OCI-LY7 (cell line): ENCODE measurements at regions not wholly inside any gene's neighbourhood (a gene's known extent, or its start where the extent isn't known, plus 50 kb on each side); places are given as distances from the start of the nearest gene placed in this dataset.

Experiments used
- EZH2phosphoT487 ChIP-seq: fragments of 200-600 bp; sonication (generic); IDR thresholded peaks from 2 replicates; pipeline ENCODE4 v1.6.1; 2018; ENCODE audit warnings: low read depth, borderline replicate concordance, mild to moderate bottlenecking, mixed run types, antibody characterized with exemption, low read length, moderate library complexity, mixed read lengths
- TF ChIP-seq, protein P1 (sequence below): fragments of 200-600 bp; sonication (generic); conservative IDR thresholded peaks from 2 replicates; pipeline ENCODE4 v1.5.1; 2014; ENCODE audit warnings: mild to moderate bottlenecking, antibody characterized with exemption, low read length, moderate library complexity, mixed read lengths

DNA sequence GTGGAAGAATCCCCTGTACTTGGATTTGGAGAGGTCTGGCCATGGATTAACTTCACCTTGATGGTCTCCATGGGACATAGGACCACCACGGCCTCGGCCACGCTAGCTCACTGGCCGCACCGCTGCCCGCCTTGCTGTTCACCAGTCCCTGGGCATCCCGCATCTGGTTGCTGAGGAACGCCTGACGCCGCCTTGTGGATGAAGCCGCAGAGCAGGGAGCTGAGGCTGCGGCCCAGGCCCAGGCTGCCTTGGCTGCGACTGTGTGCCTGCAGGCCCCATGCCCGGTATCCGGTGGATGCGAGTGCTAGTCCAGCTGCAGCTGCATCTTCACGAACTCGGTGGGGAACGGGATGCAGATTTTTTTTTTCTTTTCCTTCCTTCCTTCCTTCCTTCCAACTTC, 1407.1 kb downstream of the UQCRFS1 start:
- no peak for TF ChIP-seq EZH2phosphoT487
- TF ChIP-seq, protein P1, sequence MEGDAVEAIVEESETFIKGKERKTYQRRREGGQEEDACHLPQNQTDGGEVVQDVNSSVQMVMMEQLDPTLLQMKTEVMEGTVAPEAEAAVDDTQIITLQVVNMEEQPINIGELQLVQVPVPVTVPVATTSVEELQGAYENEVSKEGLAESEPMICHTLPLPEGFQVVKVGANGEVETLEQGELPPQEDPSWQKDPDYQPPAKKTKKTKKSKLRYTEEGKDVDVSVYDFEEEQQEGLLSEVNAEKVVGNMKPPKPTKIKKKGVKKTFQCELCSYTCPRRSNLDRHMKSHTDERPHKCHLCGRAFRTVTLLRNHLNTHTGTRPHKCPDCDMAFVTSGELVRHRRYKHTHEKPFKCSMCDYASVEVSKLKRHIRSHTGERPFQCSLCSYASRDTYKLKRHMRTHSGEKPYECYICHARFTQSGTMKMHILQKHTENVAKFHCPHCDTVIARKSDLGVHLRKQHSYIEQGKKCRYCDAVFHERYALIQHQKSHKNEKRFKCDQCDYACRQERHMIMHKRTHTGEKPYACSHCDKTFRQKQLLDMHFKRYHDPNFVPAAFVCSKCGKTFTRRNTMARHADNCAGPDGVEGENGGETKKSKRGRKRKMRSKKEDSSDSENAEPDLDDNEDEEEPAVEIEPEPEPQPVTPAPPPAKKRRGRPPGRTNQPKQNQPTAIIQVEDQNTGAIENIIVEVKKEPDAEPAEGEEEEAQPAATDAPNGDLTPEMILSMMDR: no peak
